MM.1S (cell line): ENCODE measurements at regions not wholly inside any gene's neighbourhood (a gene's known extent, or its start where the extent isn't known, plus 50 kb on each side); places are given as distances from the start of the nearest gene placed in this dataset.

Source experiments
- DNase-seq: peaks from one replicate; pipeline ENCODE4 v3.0.0-alpha.2; 2015
- H2AFZ ChIP-seq: fragments of 300-600 bp; sonication (generic); 2 replicates; pipeline ENCODE4 v1.6.0; 2016; ENCODE audit warnings: antibody characterized with exemption, low read length
- H3F3A ChIP-seq: fragments of 300-600 bp; sonication (generic); 2 replicates; pipeline ENCODE4 v1.6.1; 2016; ENCODE audit warnings: mild to moderate bottlenecking, antibody characterized with exemption, low read length, moderate library complexity, mixed read lengths; ENCODE audit not compliant: insufficient read depth
- H3K27ac ChIP-seq: fragments of 300-600 bp; sonication (generic); 2 replicates; pipeline ENCODE4 v1.5.1; 2016; ENCODE audit warnings: mild to moderate bottlenecking, low read length
- H3K27me3 ChIP-seq: fragments of 300-600 bp; sonication (generic); replicated peaks from 2 replicates; pipeline ENCODE4 v1.6.0; 2016; ENCODE audit warnings: low read length; ENCODE audit not compliant: insufficient read depth
- H3K36me3 ChIP-seq: fragments of 300-600 bp; sonication (generic); replicated peaks from 2 replicates; pipeline ENCODE4 v1.6.1; 2016; ENCODE audit warnings: mild to moderate bottlenecking, low read length, mixed read lengths; ENCODE audit not compliant: insufficient read depth
- H3K4me1 ChIP-seq: fragments of 300-600 bp; sonication (generic); 2 replicates; pipeline ENCODE4 v1.6.1; 2016; ENCODE audit warnings: low read length, mixed read lengths
- H3K4me2 ChIP-seq: fragments of 300-600 bp; sonication (generic); 2 replicates; pipeline ENCODE4 v1.6.0; 2016; ENCODE audit warnings: low read depth, low read length
- H3K4me3 ChIP-seq: fragments of 300-600 bp; sonication (generic); 2 replicates; pipeline ENCODE4 v1.5.1; 2016; ENCODE audit warnings: low read length, mixed read lengths
- H3K79me2 ChIP-seq: fragments of 300-600 bp; sonication (generic); 2 replicates; pipeline ENCODE4 v1.6.1; 2016; ENCODE audit warnings: mixed run types, low read length, mixed read lengths
- H3K9ac ChIP-seq: fragments of 300-600 bp; sonication (generic); 2 replicates; pipeline ENCODE4 v1.6.1; 2016; ENCODE audit warnings: low read length, mixed read lengths
- H3K9me2 ChIP-seq: fragments of 300-600 bp; sonication (generic); replicated peaks from 2 replicates; pipeline ENCODE4 v1.6.1; 2016; ENCODE audit warnings: mild to moderate bottlenecking, low read length, mixed read lengths; ENCODE audit not compliant: insufficient read depth
- H3K9me3 ChIP-seq: fragments of 300-600 bp; sonication (generic); replicated peaks from 2 replicates; pipeline ENCODE4 v1.6.1; 2016; ENCODE audit warnings: mild to moderate bottlenecking, low read length, mixed read lengths; ENCODE audit not compliant: insufficient read depth
- H4K20me1 ChIP-seq: fragments of 300-600 bp; sonication (generic); 2 replicates; pipeline ENCODE4 v1.6.1; 2016; ENCODE audit warnings: mild to moderate bottlenecking, low read length, moderate library complexity, mixed read lengths; ENCODE audit not compliant: insufficient read depth
- EZH2 ChIP-seq: fragments of 300-600 bp; sonication (generic); optimal IDR thresholded peaks from 2 replicates; pipeline ENCODE3; 2017; ENCODE audit warnings: low read depth, mild to moderate bottlenecking, antibody characterized with exemption, low read length, mixed read lengths
- EZH2phosphoT487 ChIP-seq: fragments of 300-600 bp; sonication (generic); IDR thresholded peaks from 2 replicates; pipeline ENCODE4 v1.6.1; 2018; ENCODE audit warnings: antibody characterized with exemption, low read length
- TF ChIP-seq, protein P1 (sequence below): fragments of 300-600 bp; sonication (generic); IDR thresholded peaks from 2 replicates; pipeline ENCODE4 v1.5.1; 2016; ENCODE audit warnings: antibody characterized with exemption, low read length, mixed read lengths

DNA sequence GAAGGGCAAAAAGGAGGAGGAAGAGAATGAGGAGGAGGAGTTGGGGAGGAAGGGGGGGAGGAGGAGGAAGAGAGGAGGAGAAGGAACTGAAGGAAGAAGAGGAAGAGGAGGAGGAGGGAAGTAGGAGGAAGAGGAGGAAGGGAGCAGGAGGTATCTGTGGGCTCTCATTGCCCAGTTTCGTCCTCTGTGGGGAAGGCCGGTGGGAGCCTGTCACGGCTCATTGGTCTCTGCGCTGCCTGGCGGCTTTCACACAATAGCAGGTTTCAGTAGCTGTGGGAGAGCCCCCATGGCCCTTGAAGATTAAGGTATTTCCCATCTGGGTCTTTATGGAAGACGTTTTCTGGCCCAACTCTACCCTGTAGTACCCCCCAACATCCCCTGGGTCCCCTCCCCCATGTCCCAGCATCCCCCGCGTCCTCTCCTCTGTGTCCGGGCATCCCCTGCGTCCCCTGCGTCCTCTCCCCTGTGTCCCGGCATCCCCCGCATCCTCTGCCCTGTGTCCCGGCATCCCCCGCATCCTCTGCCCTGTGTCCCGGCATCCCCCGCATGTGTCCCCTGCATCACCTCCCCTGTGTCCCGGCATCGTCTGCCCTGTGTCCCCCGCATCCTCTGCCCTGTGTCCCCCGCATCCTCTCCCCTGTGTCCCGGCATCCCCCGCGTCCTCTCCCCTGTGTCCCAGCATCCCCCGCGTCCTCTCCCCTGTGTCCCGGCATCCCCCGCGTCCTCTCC is 278.2 kb upstream of the SFSWAP start:
- H3K4me2 ChIP-seq: no peak overlapping the region
- H3K4me1 ChIP-seq: no peaks in the 10 kb centered on the region
- H3K9ac ChIP-seq: no peak overlapping the region
- DNase-seq: no peak
- TF ChIP-seq, protein P1, sequence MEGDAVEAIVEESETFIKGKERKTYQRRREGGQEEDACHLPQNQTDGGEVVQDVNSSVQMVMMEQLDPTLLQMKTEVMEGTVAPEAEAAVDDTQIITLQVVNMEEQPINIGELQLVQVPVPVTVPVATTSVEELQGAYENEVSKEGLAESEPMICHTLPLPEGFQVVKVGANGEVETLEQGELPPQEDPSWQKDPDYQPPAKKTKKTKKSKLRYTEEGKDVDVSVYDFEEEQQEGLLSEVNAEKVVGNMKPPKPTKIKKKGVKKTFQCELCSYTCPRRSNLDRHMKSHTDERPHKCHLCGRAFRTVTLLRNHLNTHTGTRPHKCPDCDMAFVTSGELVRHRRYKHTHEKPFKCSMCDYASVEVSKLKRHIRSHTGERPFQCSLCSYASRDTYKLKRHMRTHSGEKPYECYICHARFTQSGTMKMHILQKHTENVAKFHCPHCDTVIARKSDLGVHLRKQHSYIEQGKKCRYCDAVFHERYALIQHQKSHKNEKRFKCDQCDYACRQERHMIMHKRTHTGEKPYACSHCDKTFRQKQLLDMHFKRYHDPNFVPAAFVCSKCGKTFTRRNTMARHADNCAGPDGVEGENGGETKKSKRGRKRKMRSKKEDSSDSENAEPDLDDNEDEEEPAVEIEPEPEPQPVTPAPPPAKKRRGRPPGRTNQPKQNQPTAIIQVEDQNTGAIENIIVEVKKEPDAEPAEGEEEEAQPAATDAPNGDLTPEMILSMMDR: no peak
- no peaks in the 10 kb centered on the region for H3K9me3 ChIP-seq
- H2AFZ ChIP-seq: no peak overlapping the region
- no peaks in the 10 kb centered on the region for H3K36me3 ChIP-seq
- H3K27ac ChIP-seq: no peak overlapping the region
- no peaks in the 10 kb centered on the region for H3F3A ChIP-seq
- no peaks in the 10 kb centered on the region for H4K20me1 ChIP-seq
- no peaks in the 10 kb centered on the region for H3K9me2 ChIP-seq
- H3K27me3 ChIP-seq: no peaks in the 10 kb centered on the region
- H3K4me3 ChIP-seq: no peak overlapping the region
- H3K79me2 ChIP-seq: no peaks in the 10 kb centered on the region

DNA sequence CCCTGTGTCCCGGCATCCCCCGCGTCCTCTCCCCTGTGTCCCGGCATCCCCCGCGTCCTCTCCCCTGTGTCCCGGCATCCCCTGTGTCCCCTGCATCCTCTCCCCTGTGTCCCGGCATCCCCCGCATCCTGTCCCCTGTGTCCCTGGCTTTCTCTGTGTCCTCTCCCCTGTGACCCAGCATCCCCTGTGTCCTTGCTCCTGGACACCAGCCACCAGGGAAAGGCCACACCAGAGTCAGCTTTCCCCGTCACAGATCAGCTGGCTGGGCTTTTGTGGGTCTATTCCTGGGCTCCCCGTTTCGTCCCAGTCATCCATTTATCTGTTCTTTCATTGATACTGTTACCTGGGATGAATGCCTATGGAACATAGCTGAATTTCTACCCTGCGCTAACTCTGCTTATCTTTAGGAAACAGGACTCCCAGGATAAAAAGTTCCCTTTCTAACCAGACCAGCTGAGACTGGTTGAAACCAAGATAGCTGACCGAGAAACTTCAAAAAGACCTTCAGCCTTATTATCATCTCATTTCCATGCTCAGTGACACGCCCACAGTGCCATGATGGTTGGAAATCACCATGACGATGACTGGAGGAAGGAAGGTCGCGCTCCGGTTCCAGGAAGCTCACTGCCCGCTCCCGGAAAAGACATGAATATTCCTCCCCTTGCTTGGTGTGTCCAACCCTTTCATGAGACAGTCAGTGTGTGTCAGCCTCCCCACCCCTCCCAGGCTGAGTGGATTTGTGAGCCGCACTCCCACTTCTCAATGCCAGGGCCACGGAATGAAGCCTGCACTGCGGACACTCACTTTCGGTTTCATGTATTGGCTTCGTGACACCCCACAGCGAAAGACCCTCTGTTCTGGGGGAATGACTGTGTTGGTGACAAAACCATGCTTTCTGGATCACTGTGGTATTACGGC is 276.4 kb upstream of the SFSWAP start:
- H3K9me3 ChIP-seq: no peaks in the 10 kb centered on the region
- H4K20me1 ChIP-seq: no peaks in the 10 kb centered on the region
- no peaks in the 10 kb centered on the region for H3K27me3 ChIP-seq
- H3F3A ChIP-seq: no peaks in the 10 kb centered on the region
- no peak overlapping the region for H3K4me3 ChIP-seq
- DNase-seq: no peak
- no peaks in the 10 kb centered on the region for H3K79me2 ChIP-seq
- no peak overlapping the region for H3K9ac ChIP-seq
- no peaks in the 10 kb centered on the region for H3K36me3 ChIP-seq
- H3K4me1 ChIP-seq: no peaks in the 10 kb centered on the region
- TF ChIP-seq, protein P1: no peak
- no peak for TF ChIP-seq EZH2
- no peak for TF ChIP-seq EZH2phosphoT487
- no peak overlapping the region for H3K4me2 ChIP-seq
- no peak overlapping the region for H3K27ac ChIP-seq
- H2AFZ ChIP-seq: no peak overlapping the region
- no peaks in the 10 kb centered on the region for H3K9me2 ChIP-seq

DNA sequence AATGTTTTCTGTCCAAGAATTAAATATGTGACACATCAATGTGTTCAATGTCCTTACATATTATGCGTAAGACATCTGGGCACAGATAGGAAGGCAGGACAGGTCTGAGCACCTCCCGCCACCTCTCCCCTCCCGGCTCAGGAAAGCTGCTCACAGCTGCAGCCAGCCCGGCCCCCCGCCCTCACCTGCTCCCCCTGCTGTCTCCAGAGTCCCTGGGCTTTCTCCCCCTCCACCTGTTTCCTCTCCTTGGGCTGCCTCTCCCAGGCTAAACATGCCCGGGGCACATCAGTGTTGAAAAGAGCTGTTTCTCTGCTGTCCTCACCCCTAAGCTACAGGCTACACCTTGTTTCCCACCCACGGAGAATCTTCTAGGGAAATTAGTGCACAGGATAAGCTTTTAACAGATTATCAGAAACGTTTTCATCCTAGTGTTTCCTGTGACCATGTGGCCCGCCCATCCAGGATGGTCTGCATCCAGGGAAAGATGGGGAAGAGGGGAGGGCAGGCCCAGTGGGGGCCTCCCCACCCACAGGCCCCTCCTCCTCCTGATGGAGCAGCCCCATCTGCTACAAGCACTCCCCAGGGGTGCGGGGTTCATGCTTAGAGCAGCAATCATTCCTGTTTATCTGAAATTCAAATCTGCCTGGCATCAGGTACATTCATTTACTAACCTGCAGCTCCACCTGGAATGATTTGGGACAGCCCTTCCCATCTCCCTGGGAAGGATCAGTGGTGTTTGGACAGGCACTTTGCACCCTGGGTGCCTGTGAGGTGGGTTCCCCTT is 273.8 kb upstream of the SFSWAP start:
- Histone ChIP-seq H3K36me3 (no peaks in the 10 kb centered on the region), H2AFZ (no peak overlapping the region), H3K4me2 (no peak overlapping the region), H3K4me1 (no peaks in the 10 kb centered on the region), H3K9ac (no peak overlapping the region), H4K20me1 (no peaks in the 10 kb centered on the region), H3K9me2 (no peaks in the 10 kb centered on the region), H3K27me3 (no peaks in the 10 kb centered on the region), H3K9me3 (no peaks in the 10 kb centered on the region), H3K4me3 (no peak overlapping the region), H3K79me2 (no peaks in the 10 kb centered on the region), H3F3A (no peaks in the 10 kb centered on the region), H3K27ac (no peak overlapping the region)
- no peak for TF ChIP-seq EZH2
- TF ChIP-seq, protein P1: no peak
- no peak for TF ChIP-seq EZH2phosphoT487
- DNase-seq: no peak
